Endothelial cell of umbilical vein (primary cell): ENCODE measurements at regions not wholly inside any gene's neighbourhood (a gene's known extent, or its start where the extent isn't known, plus 50 kb on each side); places are given as distances from the start of the nearest gene placed in this dataset.

ENCODE experiments used
- BruUV-seq: library from RNA; stranded (reverse); fragments of 400-500 nt; replicated peaks from 2 replicates; lab custom pipeline; 2021; lab: Mats Ljungman, UMichigan
- CTCF ChIA-PET: fragments of 300-600, 350-600 bp; sonication (Branson Sonifier 250); formaldehyde crosslinking; loops from one replicate; lab custom pipeline; 2021; ENCODE audit warnings: antibody characterized with exemption, inconsistent platforms; lab: Charles Lee
- POLR2A ChIA-PET: fragments of 300-600, 350-600 bp; sonication (Branson Sonifier 250); formaldehyde crosslinking; loops from one replicate; lab custom pipeline; 2021; ENCODE audit warnings: antibody characterized with exemption, inconsistent platforms; lab: Charles Lee
- DNase-seq: peaks from one replicate; pipeline ENCODE4 v3.0.0-alpha.2; 2011; ENCODE audit warnings: low read depth, low spot score
- FAIRE-seq: peaks from 2 replicates; lab custom pipeline; 2011; peaks lifted over from hg19 to GRCh38; lab: Jason Lieb, UNC
- H2AFZ ChIP-seq: 2 replicates; pipeline ENCODE4 v1.6.0; 2012; ENCODE audit warnings: low read depth, low read length, control low read depth, inconsistent platforms
- H3K27ac ChIP-seq: 2 replicates; pipeline ENCODE4 v1.5.1; 2011; ENCODE audit warnings: low read depth, mild to moderate bottlenecking, control low read depth, low read length, moderate library complexity; ENCODE audit not compliant: insufficient read depth
- H3K27me3 ChIP-seq, 2 experiments: 2 replicates each; pipeline versions ENCODE4 v1.6.0 to v1.6.1; 2011; ENCODE audit warnings: low read length in 2 of 2, mixed read lengths in 1 of 2; ENCODE audit not compliant: control insufficient read depth in 2 of 2, insufficient read depth in 2 of 2
- H3K36me3 ChIP-seq, 2 experiments: 2 replicates in 1 of 2; 3 replicates in 1 of 2; pipeline ENCODE4 v1.5.1; 2011; ENCODE audit warnings: low read length in 2 of 2, mild to moderate bottlenecking in 1 of 2, moderate library complexity in 1 of 2; ENCODE audit not compliant: control insufficient read depth in 2 of 2, insufficient read depth in 2 of 2; ENCODE audit errors: extremely low read depth in 1 of 2
- H3K4me1 ChIP-seq: 3 replicates; pipeline ENCODE4 v1.5.1; 2011; ENCODE audit warnings: mild to moderate bottlenecking, low read length; ENCODE audit not compliant: control insufficient read depth, insufficient read depth; ENCODE audit errors: extremely low read depth
- H3K4me2 ChIP-seq: 2 replicates; pipeline ENCODE4 v1.6.1; 2011; ENCODE audit warnings: low read length, control low read depth, mixed read lengths; ENCODE audit not compliant: insufficient read depth
- H3K4me3 ChIP-seq, 3 experiments: fragments of 200-600 bp in 1 of 3; sonication (generic), shearing (Covaris generic) in 1 of 3; replicated peaks in 1 of 3; 2 replicates each; pipeline ENCODE4 v1.5.1; 2011 to 2016; ENCODE audit warnings: control low read depth in 3 of 3, low read length in 3 of 3, mild to moderate bottlenecking in 2 of 3, inconsistent platforms in 1 of 3, low read depth in 1 of 3, moderate library complexity in 1 of 3; ENCODE audit not compliant: insufficient read depth in 1 of 3
- H3K79me2 ChIP-seq: 2 replicates; pipeline ENCODE4 v1.6.0; 2012; ENCODE audit warnings: low read length, inconsistent platforms; ENCODE audit not compliant: control insufficient read depth, insufficient read depth
- H3K9ac ChIP-seq: replicated peaks from 2 replicates; pipeline ENCODE3; 2011; ENCODE audit warnings: low read length, control low read depth; ENCODE audit not compliant: insufficient read depth; ENCODE audit errors: extremely low read depth
- H3K9me1 ChIP-seq: replicated peaks from 3 replicates; pipeline ENCODE4 v1.6.0; 2011; ENCODE audit warnings: mild to moderate bottlenecking, low read length; ENCODE audit not compliant: control insufficient read depth, insufficient read depth; ENCODE audit errors: extremely low read depth
- H3K9me3 ChIP-seq: replicated peaks from 2 replicates; pipeline ENCODE4 v1.5.1; 2012; ENCODE audit warnings: low read length, inconsistent platforms; ENCODE audit not compliant: control insufficient read depth, insufficient read depth
- H4K20me1 ChIP-seq: replicated peaks from 2 replicates; pipeline ENCODE3; 2011; ENCODE audit warnings: mild to moderate bottlenecking, low read length; ENCODE audit not compliant: control insufficient read depth, insufficient read depth; ENCODE audit errors: extremely low read depth
- CTCF ChIP-seq, 2 donors: IDR thresholded peaks; 1 replicate in 1 of 2; 2 replicates in 1 of 2; pipeline ENCODE4 v1.5.1; 2011; ENCODE audit warnings: low read length in 2 of 2, mild to moderate bottlenecking in 2 of 2, moderate library complexity in 2 of 2, control low read depth in 1 of 2, inconsistent platforms in 1 of 2, low read depth in 1 of 2; ENCODE audit not compliant: insufficient read depth in 1 of 2; ENCODE audit errors: extremely low read depth in 1 of 2
- EZH2 ChIP-seq: IDR thresholded peaks from 2 replicates; pipeline ENCODE4 v1.6.1; 2012; ENCODE audit warnings: borderline replicate concordance, low read depth, mild to moderate bottlenecking, moderate library complexity, low read length, inconsistent platforms; ENCODE audit not compliant: severe bottlenecking
- FOS ChIP-seq: IDR thresholded peaks from 2 replicates; pipeline ENCODE4 v1.6.1; 2011; ENCODE audit warnings: mild to moderate bottlenecking, low read length, moderate library complexity, borderline replicate concordance; ENCODE audit not compliant: insufficient read depth
- GATA2 ChIP-seq: IDR thresholded peaks from 2 replicates; pipeline ENCODE4 v1.7.0; 2011; ENCODE audit warnings: low read depth, mild to moderate bottlenecking, moderate library complexity, mixed read lengths, low read length; ENCODE audit not compliant: insufficient read length, insufficient read depth
- JUN ChIP-seq: IDR thresholded peaks from 2 replicates; pipeline ENCODE4 v1.6.1; 2011; ENCODE audit warnings: borderline replicate concordance, low read depth; ENCODE audit not compliant: insufficient read length, insufficient read depth
- MAX ChIP-seq: IDR thresholded peaks from 2 replicates; pipeline ENCODE4 v1.6.1; 2011; ENCODE audit not compliant: insufficient read depth, insufficient read length
- MYC ChIP-seq: IDR thresholded peaks from one replicate; pipeline ENCODE4 v1.6.1; 2011; ENCODE audit warnings: mild to moderate bottlenecking, low read depth, low read length
- POLR2A ChIP-seq: IDR thresholded peaks from 2 replicates; pipeline ENCODE4 v1.6.1; 2012; ENCODE audit warnings: low read depth, mild to moderate bottlenecking, control low read depth, low read length
- POLR2AphosphoS5 ChIP-seq: IDR thresholded peaks from 2 replicates; pipeline ENCODE4 v1.6.1; 2012; ENCODE audit warnings: low read depth, mild to moderate bottlenecking, control low read depth, low read length, moderate library complexity; ENCODE audit not compliant: insufficient read depth
- dilution Hi-C: fragments of 300-500 bp; cut with MboI; formaldehyde crosslinking; loops from one replicate; pipeline ENCODE4 v1.15.0; 2019; ENCODE audit warnings: low sequenced_read_pairs; ENCODE audit not compliant: extremely low pct_ligation_motif_present
- intact Hi-C: fragments of 100-400 bp; cut with micrococcal nuclease; formaldehyde crosslinking; loops from one replicate; pipeline ENCODE4 v1.10.0; 2022

GRCh38 chr12:113702836-113703235, 231.2 kb upstream of the LHX5 start:
- intact Hi-C loops (no loop called here), dilution Hi-C loops (no loop called here)
- H3K4me3 ChIP-seq = no peak overlapping the region
- H3K27me3 ChIP-seq = no peaks in the 10 kb centered on the region
- H3K9ac ChIP-seq = no peak overlapping the region
- no peak overlapping the region for H3K4me2 ChIP-seq
- no peaks in the 10 kb centered on the region for H4K20me1 ChIP-seq
- H3K36me3 ChIP-seq = no peaks in the 10 kb centered on the region
- no peaks in the 10 kb centered on the region for H3K9me1 ChIP-seq
- no peaks in the 10 kb centered on the region for H3K4me1 ChIP-seq
- H2AFZ ChIP-seq = no peak overlapping the region
- no peak for TF ChIP-seq JUN
- TF ChIP-seq GATA2 = no peak
- no peak for TF ChIP-seq FOS
- TF ChIP-seq MYC = no peak
- TF ChIP-seq POLR2A = no peak
- no peak for TF ChIP-seq CTCF (IDR thresholded peaks at IDR 0.05; ENCODE audit: extremely low read depth in 1 of 2, insufficient read depth in 1 of 2, low read depth in 1 of 2, low read length in 2 of 2)
- no peak for TF ChIP-seq EZH2
- TF ChIP-seq POLR2AphosphoS5 = no peak
- TF ChIP-seq MAX = no peak
- ChIA-PET CTCF (no interaction called here), POLR2A (no interaction called here)
- DNase-seq = no peak
- no peak overlapping the region for H3K27ac ChIP-seq
- H3K9me3 ChIP-seq = no peaks in the 10 kb centered on the region
- no peaks in the 10 kb centered on the region for H3K79me2 ChIP-seq
- FAIRE-seq = no peak
- no TSS peak for BruUV-seq
